Stomach smooth muscle (tissue), 2 donors: ENCODE measurements at regions not wholly inside any gene's neighbourhood (a gene's known extent, or its start where the extent isn't known, plus 50 kb on each side); places are given as distances from the start of the nearest gene placed in this dataset.

ENCODE experiments used
- H3K27ac ChIP-seq: one replicate; pipeline ENCODE4 v1.7.0; 2013; ENCODE audit warnings: mild to moderate bottlenecking, low read length, inconsistent platforms
- H3K27me3 ChIP-seq, 2 donors: one replicate each; pipeline ENCODE4 v1.7.0; 2013; ENCODE audit warnings: low read length in 2 of 2; ENCODE audit not compliant: insufficient read depth in 2 of 2, control insufficient read depth in 1 of 2
- H3K36me3 ChIP-seq, 2 donors: one replicate each; pipeline ENCODE4 v1.7.0; 2013; ENCODE audit warnings: low read length in 2 of 2; ENCODE audit not compliant: control insufficient read depth in 2 of 2, insufficient read depth in 2 of 2
- H3K4me1 ChIP-seq: one replicate; pipeline ENCODE4 v1.7.0; 2013; ENCODE audit warnings: low read length; ENCODE audit not compliant: control insufficient read depth, insufficient read depth
- H3K4me3 ChIP-seq, 2 donors: one replicate each; pipeline ENCODE4 v1.7.0; 2013; ENCODE audit warnings: low read length in 2 of 2
- H3K9ac ChIP-seq, 2 donors: one replicate each; pipeline ENCODE4 v1.7.0; 2013; ENCODE audit warnings: low read length in 2 of 2, mild to moderate bottlenecking in 1 of 2
- H3K9me3 ChIP-seq, 2 donors: one replicate each; pipeline ENCODE4 v1.7.0; 2013; ENCODE audit warnings: low read length in 2 of 2; ENCODE audit not compliant: control insufficient read depth in 2 of 2
- donor health status: healthy.
- donor health status: Pancreatic carcinoma.

DNA sequence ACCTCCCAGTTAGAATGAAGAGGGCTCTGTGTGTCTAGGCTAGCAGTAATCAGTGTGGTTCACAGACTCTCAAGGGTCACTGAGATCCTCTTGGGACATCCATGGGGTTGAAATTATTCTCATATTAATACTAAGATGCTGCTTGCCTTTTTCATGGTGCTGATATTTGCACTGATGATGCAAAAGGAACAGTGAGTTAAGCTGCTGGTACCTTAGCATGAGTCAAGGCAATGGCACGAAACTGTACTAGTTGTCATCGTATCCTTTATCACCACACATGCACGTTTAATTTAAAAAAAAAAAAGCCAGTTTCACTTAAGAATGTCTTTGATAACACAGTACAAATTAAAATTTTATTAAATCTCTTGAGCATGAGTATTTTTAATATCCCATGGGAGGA is 151.9 kb upstream of the TANK start:
- H3K27me3 ChIP-seq, result no peaks in the 10 kb centered on the region
- H3K4me1 ChIP-seq, result no peaks in the 10 kb centered on the region
- H3K9ac ChIP-seq, result no peak overlapping the region
- no peaks in the 10 kb centered on the region for H3K36me3 ChIP-seq
- H3K27ac ChIP-seq, result no peak overlapping the region
- no peaks in the 10 kb centered on the region for H3K9me3 ChIP-seq
- H3K4me3 ChIP-seq, result no peak overlapping the region

DNA sequence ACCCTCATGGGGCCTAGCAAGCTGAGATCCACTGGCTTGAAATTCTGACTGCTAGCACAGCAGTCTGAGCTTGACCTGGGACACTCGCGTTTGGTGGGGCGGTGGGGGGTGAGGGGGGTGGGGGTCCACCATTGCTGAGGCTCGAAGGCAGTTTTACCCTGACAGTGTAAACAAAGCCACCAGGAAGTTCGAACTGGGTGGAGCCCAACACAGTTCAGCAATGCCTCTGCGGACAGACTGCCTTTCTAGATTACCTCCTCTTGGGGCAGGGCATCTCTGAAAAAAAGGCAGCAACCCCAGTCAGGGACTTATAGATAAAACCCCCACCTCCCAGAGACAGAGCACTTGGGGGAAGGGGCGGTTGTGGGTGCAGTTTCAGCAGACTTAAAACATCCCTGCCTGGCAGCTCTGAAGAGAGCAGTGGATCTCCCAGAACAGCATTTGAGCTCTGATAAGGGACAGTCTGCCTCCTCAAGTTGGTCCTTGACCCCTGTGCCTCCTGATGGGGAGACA is 149.7 kb upstream of the TANK start:
- H3K4me1 ChIP-seq, result no peaks in the 10 kb centered on the region
- no peaks in the 10 kb centered on the region for H3K27me3 ChIP-seq
- no peak overlapping the region for H3K27ac ChIP-seq
- H3K4me3 ChIP-seq, result no peak overlapping the region
- H3K9me3 ChIP-seq, result no peaks in the 10 kb centered on the region
- H3K36me3 ChIP-seq, result no peaks in the 10 kb centered on the region
- H3K9ac ChIP-seq, result no peak overlapping the region

DNA sequence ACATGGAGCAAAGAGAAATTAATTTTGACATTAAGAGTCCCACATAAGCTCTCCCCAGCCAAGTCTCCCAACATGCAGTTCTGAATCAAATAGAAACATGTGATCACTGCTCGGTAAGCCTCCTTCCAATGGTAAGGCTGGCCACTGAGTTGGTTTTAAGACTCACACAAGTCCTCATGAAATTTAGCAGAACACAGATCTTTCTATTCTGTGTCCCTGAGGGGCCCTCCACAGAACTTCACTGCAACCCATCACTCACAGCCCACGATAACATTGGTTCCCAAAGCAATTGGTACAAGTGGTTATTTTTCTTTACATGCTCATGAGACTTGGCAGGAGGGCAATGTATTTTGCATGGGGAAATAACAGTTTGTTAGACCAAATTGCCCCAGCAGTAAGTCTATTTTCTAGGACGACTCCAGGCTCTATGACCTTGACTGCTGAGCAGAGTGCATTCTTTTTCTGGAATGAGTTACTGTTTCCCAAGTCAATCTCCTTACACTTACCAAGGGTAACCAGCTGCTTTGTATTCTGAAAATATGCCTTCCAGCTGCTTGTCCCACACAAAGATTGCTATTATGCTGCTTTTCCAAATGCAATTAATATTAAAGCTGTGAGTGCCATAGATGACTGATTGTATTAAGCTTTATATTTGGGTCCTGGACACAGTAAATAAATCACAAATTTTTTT is 142.3 kb upstream of the TANK start:
- H3K27me3 ChIP-seq, result no peaks in the 10 kb centered on the region
- no peaks in the 10 kb centered on the region for H3K4me1 ChIP-seq
- H3K9ac ChIP-seq, result no peak overlapping the region
- no peaks in the 10 kb centered on the region for H3K9me3 ChIP-seq
- no peaks in the 10 kb centered on the region for H3K36me3 ChIP-seq
- no peak overlapping the region for H3K4me3 ChIP-seq
- no peak overlapping the region for H3K27ac ChIP-seq

DNA sequence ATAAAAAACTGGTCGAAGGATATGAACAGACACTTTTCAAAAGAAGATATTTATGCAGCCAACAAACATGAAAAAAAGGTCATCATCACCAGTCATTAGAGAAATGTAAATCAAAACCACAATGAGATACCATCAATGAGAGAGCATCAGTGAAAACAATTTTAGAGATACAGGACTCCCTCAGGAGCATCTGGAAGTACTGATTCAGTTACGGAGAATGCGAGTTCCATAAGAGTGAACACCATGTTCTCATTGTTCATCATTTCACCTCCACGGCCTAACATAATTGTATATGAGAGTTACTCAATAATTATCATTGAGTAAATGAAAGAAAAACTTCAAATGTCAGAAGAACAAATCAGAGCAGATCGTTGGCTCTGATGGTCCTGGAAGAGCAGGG is 140.9 kb upstream of the TANK start:
- no peaks in the 10 kb centered on the region for H3K36me3 ChIP-seq
- no peak overlapping the region for H3K27ac ChIP-seq
- no peak overlapping the region for H3K9ac ChIP-seq
- no peak overlapping the region for H3K4me3 ChIP-seq
- H3K9me3 ChIP-seq, result no peaks in the 10 kb centered on the region
- no peaks in the 10 kb centered on the region for H3K27me3 ChIP-seq
- H3K4me1 ChIP-seq, result no peaks in the 10 kb centered on the region

DNA sequence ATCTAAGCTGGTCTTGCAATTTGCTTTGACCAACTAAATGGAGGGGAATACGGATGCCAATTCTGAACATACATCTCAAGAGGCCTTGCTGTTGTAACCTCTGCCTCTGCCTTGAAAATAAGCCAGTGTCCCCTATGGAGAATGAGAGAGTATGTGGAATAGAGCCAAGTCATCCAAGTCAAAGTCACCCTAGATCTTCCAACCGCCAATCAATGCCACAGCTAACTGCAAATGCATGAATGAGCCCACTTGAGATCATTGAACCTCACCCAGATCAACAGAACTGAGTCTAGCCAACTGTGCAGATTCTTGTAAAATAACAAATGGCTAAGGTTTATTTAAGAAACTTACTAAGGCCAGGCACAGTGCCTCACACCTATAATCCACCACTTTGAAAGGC is 139.8 kb upstream of the TANK start:
- no peak overlapping the region for H3K9ac ChIP-seq

DNA sequence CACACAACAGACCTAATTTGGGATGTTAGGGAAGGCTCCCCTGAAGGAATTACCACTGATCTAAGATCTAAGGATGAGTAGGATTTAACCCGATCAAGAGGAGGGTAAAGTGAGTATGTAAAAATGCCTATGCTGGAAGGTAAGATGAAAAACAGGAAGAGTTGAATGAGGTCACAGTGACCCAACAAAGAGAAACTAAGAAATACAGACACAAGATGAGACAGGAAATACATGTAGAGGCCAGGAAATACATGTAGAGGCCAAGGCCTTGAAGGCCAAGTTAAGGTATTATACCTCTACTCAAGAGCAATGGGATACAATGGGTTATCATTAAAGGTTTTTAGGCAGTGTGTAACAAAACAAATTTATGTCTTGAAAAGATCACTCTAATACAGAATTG is 131.6 kb upstream of the TANK start:
- Histone ChIP-seq H3K4me3 (no peak overlapping the region), H3K4me1 (peaks cover 5% of the 10 kb centered on the region), H3K27me3 (no peaks in the 10 kb centered on the region), H3K9ac (no peak overlapping the region), H3K9me3 (no peaks in the 10 kb centered on the region), H3K36me3 (no peaks in the 10 kb centered on the region), H3K27ac (no peak overlapping the region)

More for the DNA sequence above, 139.8 kb upstream of the TANK start:
- Histone ChIP-seq H3K9me3 (no peaks in the 10 kb centered on the region), H3K4me1 (no peaks in the 10 kb centered on the region), H3K27ac (no peak overlapping the region), H3K36me3 (no peaks in the 10 kb centered on the region), H3K27me3 (no peaks in the 10 kb centered on the region), H3K4me3 (no peak overlapping the region)

DNA sequence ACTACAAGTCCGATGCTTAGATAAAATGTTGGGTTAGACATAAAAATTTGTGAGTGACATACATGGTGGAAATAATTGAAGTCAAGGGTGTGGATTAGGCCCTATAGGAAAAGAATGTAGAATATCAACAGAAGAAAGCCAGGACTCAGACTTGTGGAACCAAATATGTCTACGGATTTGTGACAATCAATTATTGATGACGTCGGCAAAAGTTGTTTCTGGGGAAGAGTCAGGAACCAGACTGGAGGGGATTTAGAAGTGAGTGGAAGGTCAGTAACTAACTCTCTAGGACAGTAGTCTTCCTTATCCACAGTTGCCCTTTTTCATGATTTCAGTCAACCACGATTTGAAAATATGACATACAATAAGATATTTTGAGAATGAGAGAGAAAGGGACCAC is 130.9 kb upstream of the TANK start:
- Histone ChIP-seq H3K4me1 (peaks cover 5% of the 10 kb centered on the region), H3K36me3 (no peaks in the 10 kb centered on the region), H3K27me3 (no peaks in the 10 kb centered on the region), H3K4me3 (no peak overlapping the region), H3K9ac (no peak overlapping the region), H3K27ac (no peak overlapping the region), H3K9me3 (no peaks in the 10 kb centered on the region)

DNA sequence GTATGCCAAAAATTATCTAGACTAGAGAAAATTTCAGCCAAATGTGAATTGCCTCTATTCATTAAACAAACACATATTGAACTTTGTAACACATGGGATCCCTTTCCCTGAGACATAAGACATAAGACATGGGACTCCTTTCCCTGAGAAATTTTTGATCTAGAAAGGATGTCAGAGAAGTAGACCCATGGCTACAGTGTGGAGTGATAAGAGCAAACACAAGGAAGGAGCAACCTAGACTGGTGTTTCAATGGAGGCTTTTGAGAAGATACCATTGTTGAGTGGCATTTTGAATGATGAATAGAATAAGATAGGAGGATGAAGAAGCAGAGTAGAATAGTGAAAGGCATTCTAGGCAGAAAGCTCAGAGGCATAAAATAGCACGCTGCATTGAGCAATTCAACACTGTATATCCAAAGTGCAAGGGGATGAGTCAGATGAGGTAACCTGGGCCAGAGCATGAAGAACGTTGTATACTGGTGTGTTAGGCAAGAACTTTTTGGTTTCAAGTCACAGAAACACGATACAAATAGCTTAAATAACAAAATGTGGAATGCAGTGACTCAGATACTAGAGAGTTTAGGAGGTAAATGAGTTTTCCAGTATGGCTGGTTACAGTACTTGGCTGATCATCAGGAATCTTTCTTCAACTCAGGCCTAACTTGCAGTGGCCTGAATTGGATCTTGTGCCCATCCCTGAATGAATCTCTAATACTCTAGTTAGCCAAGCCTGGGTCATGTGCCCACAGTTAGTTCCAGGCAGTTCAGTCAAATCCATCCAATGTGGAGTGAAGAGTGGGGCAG is 129.8 kb upstream of the TANK start:
- Histone ChIP-seq H3K4me1 (peaks cover 5% of the 10 kb centered on the region), H3K27ac (no peak overlapping the region), H3K9me3 (no peaks in the 10 kb centered on the region), H3K27me3 (no peaks in the 10 kb centered on the region), H3K9ac (no peak overlapping the region), H3K4me3 (no peak overlapping the region), H3K36me3 (no peaks in the 10 kb centered on the region)

DNA sequence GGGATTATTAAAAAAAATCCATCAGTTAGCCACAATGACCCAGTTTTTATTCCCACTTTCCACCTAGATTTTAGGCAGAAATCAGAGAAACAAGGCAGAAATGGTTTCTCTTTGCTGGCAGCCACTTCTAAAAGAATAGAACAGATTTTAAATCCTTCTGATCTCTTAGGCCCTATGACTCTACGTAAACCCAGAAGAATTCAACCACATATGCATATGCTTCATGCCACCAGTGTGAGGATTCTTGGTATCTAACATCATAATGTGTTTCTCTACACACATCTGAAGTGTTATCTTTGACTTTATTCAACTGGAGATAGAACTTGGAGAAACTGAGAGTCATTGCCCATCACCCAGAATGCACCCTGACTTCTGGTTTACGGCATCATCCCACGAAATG is 128.7 kb upstream of the TANK start:
- Histone ChIP-seq H3K4me3 (no peak overlapping the region), H3K4me1 (peaks cover 5% of the 10 kb centered on the region), H3K27ac (no peak overlapping the region), H3K36me3 (no peaks in the 10 kb centered on the region), H3K9ac (no peak overlapping the region), H3K27me3 (no peaks in the 10 kb centered on the region), H3K9me3 (no peaks in the 10 kb centered on the region)

DNA sequence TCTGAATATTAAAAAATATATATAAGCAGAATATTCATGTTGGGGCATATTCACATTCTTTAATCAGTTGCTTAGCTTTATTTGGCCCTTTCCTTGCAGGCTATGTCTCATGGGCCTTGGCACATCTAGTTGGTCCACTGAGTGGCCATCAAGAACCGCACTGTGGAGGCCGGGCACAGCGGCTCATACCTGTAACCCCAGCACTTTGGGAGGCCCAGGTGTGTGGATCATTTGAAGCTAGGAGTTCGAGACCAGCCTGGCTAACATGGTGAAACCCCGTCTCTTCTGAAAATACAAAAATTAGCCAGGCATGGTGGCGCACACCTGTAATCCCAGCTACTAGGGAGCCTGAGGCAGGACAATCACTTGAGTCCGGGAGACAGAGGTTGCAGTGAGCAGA is 127.6 kb upstream of the TANK start:
- no peak overlapping the region for H3K9ac ChIP-seq
- H3K4me1 ChIP-seq, result peaks cover 5% of the 10 kb centered on the region
- H3K27ac ChIP-seq, result no peak overlapping the region
- H3K36me3 ChIP-seq, result no peaks in the 10 kb centered on the region
- no peak overlapping the region for H3K4me3 ChIP-seq
- no peaks in the 10 kb centered on the region for H3K9me3 ChIP-seq
- H3K27me3 ChIP-seq, result no peaks in the 10 kb centered on the region
